H9 (cell line): ENCODE measurements at regions not wholly inside any gene's neighbourhood (a gene's known extent, or its start where the extent isn't known, plus 50 kb on each side); places are given as distances from the start of the nearest gene placed in this dataset.

ENCODE experiments used
- DNase-seq: peaks from one replicate; pipeline ENCODE4 v3.0.0-alpha.2; 2017
- H2AFZ ChIP-seq: one replicate; pipeline ENCODE4 v1.6.1; 2013; ENCODE audit warnings: mild to moderate bottlenecking, low read length, control low read depth, moderate library complexity
- H2AK5ac ChIP-seq: 2 replicates; pipeline ENCODE4 v1.6.1; 2013; ENCODE audit warnings: low read length, control low read depth, mixed read lengths; ENCODE audit not compliant: insufficient read length
- H2BK120ac ChIP-seq: one replicate; pipeline ENCODE4 v1.6.1; 2013; ENCODE audit warnings: low read depth, mild to moderate bottlenecking, low read length, control low read depth, inconsistent platforms; ENCODE audit not compliant: poor library complexity, severe bottlenecking
- H2BK12ac ChIP-seq: 2 replicates; pipeline ENCODE4 v1.6.1; 2013; ENCODE audit warnings: low read length, control low read depth, mixed read lengths, low read depth; ENCODE audit not compliant: insufficient read length
- H2BK15ac ChIP-seq: 2 replicates; pipeline ENCODE4 v1.6.1; 2013; ENCODE audit warnings: low read depth, low read length, control low read depth
- H2BK20ac ChIP-seq: one replicate; pipeline ENCODE4 v1.6.1; 2013; ENCODE audit warnings: low read depth, mild to moderate bottlenecking, low read length, control low read depth, inconsistent platforms; ENCODE audit not compliant: poor library complexity, severe bottlenecking
- H2BK5ac ChIP-seq: 2 replicates; pipeline ENCODE4 v1.6.1; 2013; ENCODE audit warnings: low read length, control low read depth, mixed read lengths; ENCODE audit not compliant: insufficient read length
- H3K14ac ChIP-seq: 2 replicates; pipeline ENCODE4 v1.6.1; 2013; ENCODE audit warnings: low read length, control low read depth; ENCODE audit not compliant: insufficient read depth
- H3K18ac ChIP-seq: 2 replicates; pipeline ENCODE4 v1.6.1; 2013; ENCODE audit warnings: low read depth, mild to moderate bottlenecking, mixed read lengths, low read length, control low read depth; ENCODE audit not compliant: insufficient read length
- H3K23ac ChIP-seq: 2 replicates; pipeline ENCODE4 v1.6.1; 2013; ENCODE audit warnings: low read length, control low read depth, mixed read lengths, low read depth; ENCODE audit not compliant: insufficient read length
- H3K23me2 ChIP-seq: 2 replicates; pipeline ENCODE4 v1.6.1; 2013; ENCODE audit warnings: low read depth, mild to moderate bottlenecking, mixed read lengths, low read length, control low read depth; ENCODE audit not compliant: insufficient read length, poor library complexity, severe bottlenecking
- H3K27ac ChIP-seq: 2 replicates; pipeline ENCODE4 v1.5.1; 2013; ENCODE audit warnings: low read length, control low read depth, mixed read lengths, low read depth; ENCODE audit not compliant: insufficient read length
- H3K27me3 ChIP-seq: 2 replicates; pipeline ENCODE4 v1.6.1; 2013; ENCODE audit warnings: low read length, control low read depth, inconsistent platforms; ENCODE audit not compliant: insufficient read depth
- H3K4ac ChIP-seq: 2 replicates; pipeline ENCODE4 v1.6.1; 2013; ENCODE audit warnings: low read depth, mild to moderate bottlenecking, control low read depth, inconsistent platforms, low read length, moderate library complexity
- H3K4me1 ChIP-seq: 2 replicates; pipeline ENCODE4 v1.6.1; 2013; ENCODE audit warnings: low read length, control low read depth, inconsistent platforms; ENCODE audit not compliant: insufficient read depth
- H3K4me2 ChIP-seq: 2 replicates; pipeline ENCODE4 v1.6.1; 2013; ENCODE audit warnings: low read length, control low read depth, mixed read lengths; ENCODE audit not compliant: insufficient read length, insufficient read depth
- H3K56ac ChIP-seq: 2 replicates; pipeline ENCODE4 v1.6.1; 2013; ENCODE audit warnings: low read depth, mild to moderate bottlenecking, mixed read lengths, low read length, control low read depth; ENCODE audit not compliant: insufficient read length
- H3K79me1 ChIP-seq: 2 replicates; pipeline ENCODE4 v1.6.1; 2013; ENCODE audit warnings: low read depth, mild to moderate bottlenecking, moderate library complexity, low read length, control low read depth, inconsistent platforms; ENCODE audit not compliant: insufficient read depth, poor library complexity, severe bottlenecking
- H3K79me2 ChIP-seq: 2 replicates; pipeline ENCODE4 v1.6.1; 2013; ENCODE audit warnings: low read length, control low read depth, inconsistent platforms; ENCODE audit not compliant: insufficient read depth
- H3K9ac ChIP-seq: 2 replicates; pipeline ENCODE4 v1.6.1; 2013; ENCODE audit warnings: low read length, control low read depth, mixed read lengths; ENCODE audit not compliant: insufficient read length; ENCODE audit errors: extremely low read depth
- H3K9me3 ChIP-seq: one replicate; pipeline ENCODE4 v1.6.1; 2013; ENCODE audit warnings: low read depth, low read length, inconsistent platforms; ENCODE audit not compliant: control insufficient read depth
- H3T11ph ChIP-seq: one replicate; pipeline ENCODE4 v1.6.1; 2013; ENCODE audit warnings: mild to moderate bottlenecking, low read length, control low read depth, inconsistent platforms
- H4K20me1 ChIP-seq: one replicate; pipeline ENCODE4 v1.6.1; 2013; ENCODE audit not compliant: control insufficient read depth, insufficient read length, insufficient read depth
- H4K5ac ChIP-seq: 2 replicates; pipeline ENCODE4 v1.6.1; 2013; ENCODE audit warnings: low read depth, mild to moderate bottlenecking, mixed read lengths, low read length, control low read depth; ENCODE audit not compliant: insufficient read length
- H4K8ac ChIP-seq: replicated peaks from 2 replicates; pipeline ENCODE4 v1.6.1; 2013; ENCODE audit warnings: low read length, control low read depth, mixed read lengths, low read depth; ENCODE audit not compliant: insufficient read length
- H4K91ac ChIP-seq: 2 replicates; pipeline ENCODE4 v1.6.1; 2013; ENCODE audit warnings: low read depth, mild to moderate bottlenecking, moderate library complexity, mixed read lengths, low read length, control low read depth; ENCODE audit not compliant: insufficient read length
- H3K27ac Mint-ChIP-seq, 3 experiments: 2 replicates in 2 of 3; 3 replicates in 1 of 3; pipeline ENCODE4 v1.8.0; 2020 to 2021; ENCODE audit warnings: mixed read lengths in 3 of 3, mild to moderate bottlenecking in 1 of 3, moderate library complexity in 1 of 3
- H3K27me3 Mint-ChIP-seq: 2 replicates; pipeline ENCODE4 v1.8.0; 2021; ENCODE audit warnings: low read depth, mild to moderate bottlenecking, moderate library complexity, mixed read lengths
- H3K36me3 Mint-ChIP-seq, 3 experiments: 2 replicates in 2 of 3; 3 replicates in 1 of 3; pipeline ENCODE4 v1.8.0; 2020 to 2021; ENCODE audit warnings: low read depth in 3 of 3, mixed read lengths in 3 of 3; ENCODE audit not compliant: insufficient read depth in 1 of 3
- H3K4me1 Mint-ChIP-seq, 2 experiments: 2 replicates each; pipeline ENCODE4 v1.8.0; 2020; ENCODE audit warnings: mixed read lengths in 2 of 2
- H3K4me3 Mint-ChIP-seq, 2 experiments: 2 replicates in 1 of 2; 3 replicates in 1 of 2; pipeline ENCODE4 v1.8.0; 2020 to 2021; ENCODE audit warnings: mild to moderate bottlenecking in 2 of 2, mixed read lengths in 2 of 2, moderate library complexity in 1 of 2
- H3K9me3 Mint-ChIP-seq, 2 experiments: 2 replicates in 1 of 2; 3 replicates in 1 of 2; pipeline ENCODE4 v1.8.0; 2020; ENCODE audit warnings: mild to moderate bottlenecking in 2 of 2, mixed read lengths in 2 of 2, moderate library complexity in 1 of 2
- WGBS: extraction: QIAGEN DNeasy Blood & Tissue Kit; methylation state at CpG from one replicate; pipeline ENCODE4 v1.1.7; 2013; ENCODE audit warnings: missing lambda C conversion rate, low lambda C conversion rate, mixed read lengths; ENCODE audit not compliant: insufficient read length; ENCODE audit errors: extremely low coverage; 5-methylcytosine and 5-hydroxymethylcytosine counted together
- TF ChIP-seq, protein P1 (sequence below): fragments of 200-600 bp; sonication (generic); conservative IDR thresholded peaks from 3 replicates; pipeline ENCODE4 v1.8.0; 2021; ENCODE audit warnings: antibody characterized with exemption, mild to moderate bottlenecking

DNA sequence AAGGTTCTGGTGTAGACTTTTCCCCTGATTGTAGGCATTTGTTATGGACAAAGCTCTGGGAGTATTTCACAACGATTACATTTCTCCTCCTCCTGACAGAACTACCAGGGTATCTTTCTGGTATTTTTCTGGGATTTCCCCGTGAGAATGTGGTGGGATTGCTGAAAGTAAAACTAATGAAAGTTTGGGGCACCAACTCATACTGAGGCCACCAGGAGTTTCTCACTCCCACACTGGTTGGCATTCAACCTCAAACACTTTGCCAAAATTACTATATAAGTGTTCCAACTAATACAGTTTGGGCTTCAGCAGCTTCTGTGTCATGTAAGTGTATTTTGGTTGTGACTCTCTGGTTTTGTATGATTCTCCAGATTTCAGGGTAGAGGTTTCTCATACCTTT is 855.1 kb downstream of the GLUD2 start:
- TF ChIP-seq, protein P1, sequence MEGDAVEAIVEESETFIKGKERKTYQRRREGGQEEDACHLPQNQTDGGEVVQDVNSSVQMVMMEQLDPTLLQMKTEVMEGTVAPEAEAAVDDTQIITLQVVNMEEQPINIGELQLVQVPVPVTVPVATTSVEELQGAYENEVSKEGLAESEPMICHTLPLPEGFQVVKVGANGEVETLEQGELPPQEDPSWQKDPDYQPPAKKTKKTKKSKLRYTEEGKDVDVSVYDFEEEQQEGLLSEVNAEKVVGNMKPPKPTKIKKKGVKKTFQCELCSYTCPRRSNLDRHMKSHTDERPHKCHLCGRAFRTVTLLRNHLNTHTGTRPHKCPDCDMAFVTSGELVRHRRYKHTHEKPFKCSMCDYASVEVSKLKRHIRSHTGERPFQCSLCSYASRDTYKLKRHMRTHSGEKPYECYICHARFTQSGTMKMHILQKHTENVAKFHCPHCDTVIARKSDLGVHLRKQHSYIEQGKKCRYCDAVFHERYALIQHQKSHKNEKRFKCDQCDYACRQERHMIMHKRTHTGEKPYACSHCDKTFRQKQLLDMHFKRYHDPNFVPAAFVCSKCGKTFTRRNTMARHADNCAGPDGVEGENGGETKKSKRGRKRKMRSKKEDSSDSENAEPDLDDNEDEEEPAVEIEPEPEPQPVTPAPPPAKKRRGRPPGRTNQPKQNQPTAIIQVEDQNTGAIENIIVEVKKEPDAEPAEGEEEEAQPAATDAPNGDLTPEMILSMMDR = no peak
- H4K91ac ChIP-seq = no peak overlapping the region
- no peaks in the 10 kb centered on the region for H3K79me1 ChIP-seq
- no peak overlapping the region for H2BK5ac ChIP-seq
- H3K79me2 ChIP-seq = no peaks in the 10 kb centered on the region
- H3K4me1 ChIP-seq = peaks cover 3% of the 10 kb centered on the region; the same call in 1 of the 2 replicates
- peaks cover 2 to 56% of the 10 kb centered on the region in 2 experiments; a peak in 4 of 5 replicates for H3K9me3 Mint-ChIP-seq
- H3K18ac ChIP-seq = no peak overlapping the region
- no peak overlapping the region for H3K27ac Mint-ChIP-seq
- H3K4me3 Mint-ChIP-seq = no peak overlapping the region
- H2BK120ac ChIP-seq = no peak overlapping the region
- peaks cover 0 to 8% (median 0%) of the 10 kb centered on the region in 3 experiments; a peak in 5 of 7 replicates for H3K36me3 Mint-ChIP-seq
- H2AFZ ChIP-seq = no peak overlapping the region
- peaks cover 14% of the 10 kb centered on the region for H3K9me3 ChIP-seq
- H4K20me1 ChIP-seq = no peaks in the 10 kb centered on the region
- no CpG with 5 or more reads among the region's 2 CpGs for WGBS
- no peak overlapping the region for H3K4me2 ChIP-seq
- H3K27me3 ChIP-seq = no peaks in the 10 kb centered on the region
- no peak overlapping the region for H4K8ac ChIP-seq
- H3K27ac ChIP-seq = no peak overlapping the region
- H3K14ac ChIP-seq = no peak overlapping the region
- no peak overlapping the region for H3T11ph ChIP-seq
- no peak overlapping the region for H3K23ac ChIP-seq
- no peaks in the 10 kb centered on the region for H3K23me2 ChIP-seq
- H2AK5ac ChIP-seq = no peak overlapping the region
- H2BK20ac ChIP-seq = no peak overlapping the region
- no peak overlapping the region for H4K5ac ChIP-seq
- H2BK12ac ChIP-seq = no peak overlapping the region
- no peak overlapping the region for H3K4ac ChIP-seq
- H2BK15ac ChIP-seq = no peak overlapping the region
- H3K4me1 Mint-ChIP-seq = no peaks in the 10 kb centered on the region; a peak in 1 of 4 replicates
- no peak for DNase-seq
- H3K9ac ChIP-seq = no peak overlapping the region
- no peaks in the 10 kb centered on the region for H3K27me3 Mint-ChIP-seq
- no peak overlapping the region for H3K56ac ChIP-seq
